ENCODE measurements at regions not wholly inside any gene's neighbourhood (a gene's known extent, or its start where the extent isn't known, plus 50 kb on each side); places are given as distances from the start of the nearest gene placed in this dataset.

GRCh38 chr11:104531894-104532293, 366.4 kb downstream of the CASP12 start:
- Histone ChIP-seq H3K9me3 (no peaks in the 10 kb centered on the region), H3K27me3 (no peaks in the 10 kb centered on the region), H3K4me3 (no peak overlapping the region), H3K36me3 (no peaks in the 10 kb centered on the region), H3K27ac (no peak overlapping the region), H3K4me1 (no peaks in the 10 kb centered on the region)
- intact Hi-C loops (cut with DNase I), result no loop called here
- ATAC-seq (peak; percentile 41), DNase-seq (no peak)
- TF ChIP-seq CTCF (IDR thresholded peaks at IDR 0.05), result no peak

GRCh38 chr11:104531075-104531474, 367.1 kb upstream of the PDGFD start:
- peak; percentile 65 for ATAC-seq

GRCh38 chr11:104529906-104530305, 366.0 kb upstream of the PDGFD start:
- no peak overlapping the region for H3K4me3 ChIP-seq
- no peaks in the 10 kb centered on the region for H3K27me3 ChIP-seq
- H3K4me1 ChIP-seq, result no peaks in the 10 kb centered on the region
- TF ChIP-seq CTCF (IDR thresholded peaks at IDR 0.05), result no peak
- no peaks in the 10 kb centered on the region for H3K9me3 ChIP-seq
- no peak overlapping the region for H3K27ac ChIP-seq
- DNase-seq, result no peak
- ATAC-seq, result no peak
- intact Hi-C loops (cut with DNase I), result no loop called here
- no peaks in the 10 kb centered on the region for H3K36me3 ChIP-seq

More at GRCh38 chr11:104531075-104531474, 367.1 kb upstream of the PDGFD start:
- TF ChIP-seq CTCF (IDR thresholded peaks at IDR 0.05), result peak in 1 of 2 donors; percentile 8
- no peaks in the 10 kb centered on the region for H3K4me1 ChIP-seq
- H3K36me3 ChIP-seq, result no peaks in the 10 kb centered on the region
- H3K9me3 ChIP-seq, result no peaks in the 10 kb centered on the region
- DNase-seq, result no peak
- no peak overlapping the region for H3K27ac ChIP-seq
- no peak overlapping the region for H3K4me3 ChIP-seq
- intact Hi-C loops (cut with DNase I), result no loop called here
- no peaks in the 10 kb centered on the region for H3K27me3 ChIP-seq

- TF ChIP-seq CTCF (IDR thresholded peaks at IDR 0.05), result no peak
- no peaks in the 10 kb centered on the region for H3K9me3 ChIP-seq
- intact Hi-C loops (cut with DNase I), result no loop called here
- ATAC-seq (no peak), DNase-seq (no peak)
- no peaks in the 10 kb centered on the region for H3K4me1 ChIP-seq
- no peaks in the 10 kb centered on the region for H3K27me3 ChIP-seq
- H3K4me3 ChIP-seq, result no peak overlapping the region
- no peak overlapping the region for H3K27ac ChIP-seq
- no peaks in the 10 kb centered on the region for H3K36me3 ChIP-seq
Observed at GRCh38 chr11:104529213-104529612, 365.3 kb upstream of the PDGFD start.

- ATAC-seq, result no peak
- Histone ChIP-seq H3K27ac (no peak overlapping the region), H3K4me3 (no peak overlapping the region), H3K4me1 (no peaks in the 10 kb centered on the region), H3K36me3 (no peaks in the 10 kb centered on the region), H3K27me3 (no peaks in the 10 kb centered on the region), H3K9me3 (no peaks in the 10 kb centered on the region)
- intact Hi-C loops (cut with DNase I), result no loop called here
- no peak for TF ChIP-seq CTCF (IDR thresholded peaks at IDR 0.05)
- DNase-seq, result no peak
Observed at GRCh38 chr11:104526006-104526405, 362.1 kb upstream of the PDGFD start.

Measured in left lung (tissue), 4 donors.